Stomach (tissue), 4 donors: ENCODE measurements at regions not wholly inside any gene's neighbourhood (a gene's known extent, or its start where the extent isn't known, plus 50 kb on each side); places are given as distances from the start of the nearest gene placed in this dataset.

ENCODE experiments used
- CTCF ChIP-seq, 7 experiments: fragments of 450-650 bp in 4 of 7; fragments of 200-600 bp in 3 of 7; sonication (generic) in 3 of 7; IDR thresholded peaks; one replicate each; pipeline ENCODE4 v1.5.1; 2016 to 2019; ENCODE audit warnings: antibody characterized with exemption in 7 of 7, control low read depth in 2 of 7, mild to moderate bottlenecking in 1 of 7
- EP300 ChIP-seq: sonication (generic); formaldehyde crosslinking; IDR thresholded peaks from one replicate; pipeline ENCODE4 v1.6.1; 2017; ENCODE audit warnings: antibody characterized with exemption

GRCh38 chr9:115403753-115404152, 285.8 kb upstream of the TNC start:
- TF ChIP-seq CTCF (IDR thresholded peaks at IDR 0.05): no peak
- no peak for TF ChIP-seq EP300
